ENCODE measurements at regions not wholly inside any gene's neighbourhood (a gene's known extent, or its start where the extent isn't known, plus 50 kb on each side); places are given as distances from the start of the nearest gene placed in this dataset.

DNA sequence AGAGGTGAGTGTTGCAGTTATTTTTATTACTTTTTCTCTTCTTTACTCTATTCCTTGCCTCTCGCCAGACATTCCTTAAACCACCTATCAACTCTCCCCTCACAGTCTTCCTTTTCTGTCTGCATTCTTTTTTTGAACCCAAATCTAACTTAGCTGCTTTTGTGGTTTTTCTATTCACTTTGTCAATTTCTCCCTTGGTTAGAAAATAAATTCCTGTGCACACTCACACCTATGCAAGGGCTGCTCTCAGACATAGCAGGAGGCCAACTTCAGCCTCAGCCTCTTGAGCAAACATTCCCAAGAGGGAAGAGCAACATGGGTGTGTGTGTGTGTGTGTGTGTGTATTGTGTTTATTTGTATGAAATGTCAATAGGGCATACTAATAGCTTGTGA lies 808.6 kb downstream of the RNF144A start:
- 91 to 93% (median 93%) methylated on average over 1 of the region's 1 CpG for WGBS, 3 donors
- no peak overlapping the region for H3K27ac ChIP-seq (ENCODE audit: low read depth, low read length)

DNA sequence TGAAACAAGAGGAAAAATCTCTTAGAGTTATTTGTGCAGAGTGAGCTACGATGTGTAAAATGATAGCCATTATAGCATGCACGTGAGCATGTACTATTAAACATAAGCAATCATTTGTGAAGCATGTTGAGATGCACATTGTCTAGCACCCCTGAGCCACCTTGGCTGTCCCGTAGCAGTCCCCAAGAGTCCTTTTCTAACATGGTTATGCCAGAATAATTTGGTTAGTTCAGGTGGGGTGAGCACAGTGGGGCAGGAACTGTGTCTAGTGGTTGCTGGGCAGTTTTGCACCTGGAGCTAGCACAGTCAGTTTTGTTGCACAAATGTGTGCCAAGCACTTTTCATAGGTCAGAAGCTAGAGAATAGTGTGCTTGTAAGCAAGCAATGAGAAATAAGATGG lies 809.8 kb downstream of the RNF144A start:
- no peak overlapping the region for H3K27ac ChIP-seq (ENCODE audit: low read depth, low read length)
- 89 to 91% (median 90%) methylated on average over 3 of the region's 3 CpGs for WGBS, 3 donors

DNA sequence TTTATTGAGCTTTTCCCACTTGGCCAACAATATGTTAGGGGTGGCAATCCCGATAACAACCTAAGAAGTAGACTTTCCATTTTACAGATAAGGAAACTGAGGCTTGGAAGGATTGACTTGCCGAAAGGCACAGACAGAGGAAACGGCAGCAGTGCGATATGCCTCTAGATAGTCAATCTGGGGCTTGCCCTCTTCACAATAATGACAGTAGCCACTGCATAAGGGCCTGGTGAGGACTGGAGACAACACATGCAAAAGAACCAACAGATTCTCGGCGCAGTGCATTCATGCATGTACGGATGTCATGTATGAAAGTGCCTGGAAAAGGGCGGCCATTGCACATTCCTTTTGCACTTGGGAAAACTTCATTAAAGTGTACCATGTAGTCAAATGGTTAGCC lies 811.2 kb downstream of the RNF144A start:
- 93 to 99% (median 97%) methylated on average over 8 of the region's 8 CpGs for WGBS, 3 donors
- no peak overlapping the region for H3K27ac ChIP-seq (ENCODE audit: low read depth, low read length)

DNA sequence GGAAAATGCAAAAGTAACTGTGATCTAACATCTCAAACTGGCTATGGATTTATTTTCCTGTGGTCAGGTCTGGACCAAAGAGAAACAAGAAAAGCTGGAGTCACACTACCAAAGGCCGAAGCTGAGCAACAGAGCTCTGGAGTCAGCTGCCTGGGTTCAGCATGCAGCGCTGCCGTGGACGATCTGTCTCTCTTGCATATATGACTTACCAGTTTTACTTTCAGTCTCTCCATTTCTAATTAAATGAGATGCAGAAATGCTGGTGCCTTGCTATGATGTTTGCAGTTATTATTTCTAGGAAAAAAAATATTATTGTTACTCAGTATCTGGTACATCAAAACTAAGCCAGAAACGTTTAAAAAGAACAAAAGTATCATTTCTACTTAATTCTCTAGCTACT lies 813.2 kb downstream of the RNF144A start:
- no peak overlapping the region for H3K27ac ChIP-seq (ENCODE audit: low read depth, low read length)
- 67 to 87% (median 82%) methylated on average over 5 of the region's 5 CpGs for WGBS, 3 donors

DNA sequence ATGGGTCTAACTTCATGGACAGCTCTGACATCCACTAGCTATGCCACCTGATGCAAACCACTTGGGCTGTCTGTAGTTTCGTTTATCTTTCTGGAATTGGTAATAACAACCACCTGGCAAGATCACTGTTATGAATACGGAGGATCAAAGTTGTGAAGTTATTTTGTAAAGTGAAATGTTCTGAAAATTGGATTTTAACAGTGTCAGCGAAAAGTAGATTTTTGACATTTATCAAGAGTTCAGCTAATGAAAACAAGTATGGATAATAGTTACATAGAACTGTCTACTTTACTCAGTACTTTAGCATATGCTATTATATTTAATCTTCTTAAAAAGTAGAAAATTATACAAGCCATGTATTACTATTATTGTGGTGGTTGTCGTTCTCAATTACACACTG lies 813.8 kb downstream of the RNF144A start:
- H3K27ac ChIP-seq (ENCODE audit: low read depth, low read length), result no peak overlapping the region
- 84 to 86% (median 85%) methylated on average over 4 of the region's 4 CpGs for WGBS, 3 donors

DNA sequence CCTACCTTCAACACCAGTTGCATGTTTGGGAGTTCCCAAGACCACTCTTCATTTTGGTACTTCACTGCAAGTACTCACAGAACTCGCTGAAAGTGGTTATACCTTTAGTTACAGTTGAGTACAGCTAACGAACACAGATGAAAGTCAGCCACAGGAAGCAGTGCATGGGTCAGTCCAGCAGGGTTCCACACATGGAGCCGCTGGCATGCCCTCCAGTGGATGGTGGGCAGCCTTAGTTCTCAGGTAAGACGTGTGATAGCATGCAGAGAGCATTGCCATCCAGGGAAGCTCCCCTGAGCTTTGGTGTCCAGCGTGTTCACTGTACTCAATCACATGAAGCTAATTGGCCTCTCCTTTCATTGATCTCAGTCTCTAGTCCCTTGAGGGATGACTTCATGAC lies 815.3 kb downstream of the RNF144A start:
- H3K27ac ChIP-seq (ENCODE audit: low read depth, low read length), result no peak overlapping the region
- 93 to 95% (median 94%) methylated on average over 5 of the region's 5 CpGs for WGBS, 3 donors

DNA sequence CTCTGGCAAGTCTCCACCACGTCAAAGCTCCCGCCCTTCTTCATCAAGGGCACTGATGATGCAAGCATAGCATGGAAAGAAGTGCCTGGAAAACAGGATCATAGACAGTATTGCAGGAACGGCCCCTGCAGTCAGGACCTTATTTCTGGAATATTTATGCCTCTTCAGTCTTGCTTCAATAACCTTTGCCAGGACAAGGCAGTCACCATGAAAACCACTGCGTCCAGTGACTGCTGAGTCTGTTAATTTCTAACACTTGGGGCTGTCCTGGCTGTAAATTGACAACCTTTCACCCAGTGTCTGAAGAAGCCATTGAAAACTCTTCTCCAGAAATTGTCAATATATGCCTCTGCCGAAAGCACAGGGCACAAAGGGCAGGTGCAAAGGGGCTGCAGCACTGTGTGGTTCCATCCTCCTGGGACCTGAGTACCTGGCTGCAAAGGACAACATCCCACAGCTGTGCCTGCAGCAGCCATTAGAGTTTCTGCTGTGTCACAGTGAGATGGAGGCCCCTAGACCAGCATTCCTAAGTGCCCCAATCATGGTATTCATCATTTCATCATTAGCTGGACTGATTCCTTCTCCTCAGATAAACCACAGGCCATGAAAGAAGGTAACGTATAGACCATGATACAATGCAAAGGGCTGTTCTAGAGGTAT lies 819.6 kb downstream of the RNF144A start:
- H3K27ac ChIP-seq (ENCODE audit: low read depth, low read length), result no peak overlapping the region
- WGBS, 3 donors, result 47 to 86% (median 68%) methylated on average over 6 of the region's 6 CpGs

DNA sequence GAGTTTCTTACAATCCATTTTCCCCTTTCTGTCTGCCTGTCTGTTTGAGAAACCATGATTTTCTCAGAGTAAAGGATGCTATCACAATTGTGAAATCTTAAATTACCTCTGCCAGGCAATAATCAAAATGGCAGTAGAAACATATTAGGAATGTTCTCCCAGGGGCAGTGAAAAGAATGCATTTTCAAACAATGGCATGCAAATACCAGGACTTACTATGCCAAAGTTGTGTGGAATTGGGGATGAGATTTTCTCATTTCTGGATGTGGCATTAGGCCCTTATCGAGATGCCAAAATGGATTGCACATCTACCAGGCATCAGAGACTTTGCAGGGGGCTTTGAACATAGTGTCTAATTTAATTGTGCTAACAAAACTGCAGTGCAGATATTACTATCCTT lies 821.4 kb downstream of the RNF144A start:
- no peak overlapping the region for H3K27ac ChIP-seq (ENCODE audit: low read depth, low read length)
- WGBS, 3 donors, result 90 to 97% (median 96%) methylated on average over 1 of the region's 1 CpG

DNA sequence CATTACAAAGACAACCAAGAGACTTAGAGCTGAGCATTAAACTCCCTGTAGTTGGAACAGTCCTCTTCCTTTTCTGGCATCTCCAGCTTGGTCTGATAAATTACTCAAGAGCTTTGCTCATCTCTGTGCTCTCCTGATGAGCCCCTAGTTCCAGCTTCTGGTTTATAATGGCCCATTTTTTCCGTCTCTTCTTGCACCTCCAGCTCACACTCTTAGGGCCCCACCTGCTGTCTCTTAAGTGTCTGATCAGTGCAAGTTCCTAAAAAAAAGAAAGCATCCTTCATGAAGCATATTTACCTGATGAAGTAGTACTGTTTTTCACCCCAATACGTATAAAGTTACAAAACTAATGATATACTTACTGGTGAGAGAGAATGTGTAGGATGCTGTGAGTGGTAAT lies 822.9 kb downstream of the RNF144A start:
- no peak overlapping the region for H3K27ac ChIP-seq (ENCODE audit: low read depth, low read length)
- 90 to 96% (median 93%) methylated on average over 2 of the region's 2 CpGs for WGBS, 3 donors

DNA sequence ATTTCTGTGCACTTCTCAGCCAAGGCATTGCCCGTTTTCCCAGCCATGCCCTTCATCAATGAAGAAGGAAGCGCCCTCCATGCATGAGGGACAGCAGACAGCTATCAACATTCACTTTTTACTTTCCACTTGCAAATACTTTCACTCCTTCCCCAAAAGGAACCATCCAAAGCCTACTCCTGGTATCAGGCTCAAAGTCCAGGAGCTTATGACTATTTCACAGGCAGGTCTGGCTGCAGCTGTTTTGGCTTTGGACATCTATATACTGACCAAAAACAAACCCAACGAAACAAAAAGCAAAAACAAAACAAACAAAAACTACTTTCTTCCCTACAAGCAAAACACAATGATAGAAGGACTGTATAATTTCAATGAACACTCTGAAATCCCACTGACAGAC lies 825.1 kb downstream of the RNF144A start:
- H3K27ac ChIP-seq (ENCODE audit: low read depth, low read length), result no peak overlapping the region
- 82 to 93% (median 88%) methylated on average over 3 of the region's 3 CpGs for WGBS, 3 donors

DNA sequence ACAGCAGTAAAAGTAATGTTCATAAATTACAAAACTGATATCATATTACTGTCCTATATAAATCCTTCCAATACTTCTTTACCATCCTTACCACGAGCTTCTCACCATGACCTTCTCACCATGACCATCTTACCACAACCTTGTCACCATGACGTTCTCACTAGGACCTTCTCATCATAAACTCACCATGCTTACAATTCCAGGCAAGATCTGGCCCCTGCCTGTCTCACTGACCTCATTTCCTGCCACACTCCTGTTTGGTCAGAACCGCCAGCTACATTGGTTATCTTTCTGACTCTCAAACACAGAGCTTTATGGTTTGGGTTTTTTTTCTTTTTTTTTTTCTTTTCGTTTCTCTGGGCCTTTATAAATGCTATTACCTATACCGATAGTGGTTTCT lies 827.6 kb downstream of the RNF144A start:
- 78 to 88% (median 84%) methylated on average over 5 of the region's 5 CpGs for WGBS, 3 donors
- H3K27ac ChIP-seq (ENCODE audit: low read depth, low read length), result no peak overlapping the region

DNA sequence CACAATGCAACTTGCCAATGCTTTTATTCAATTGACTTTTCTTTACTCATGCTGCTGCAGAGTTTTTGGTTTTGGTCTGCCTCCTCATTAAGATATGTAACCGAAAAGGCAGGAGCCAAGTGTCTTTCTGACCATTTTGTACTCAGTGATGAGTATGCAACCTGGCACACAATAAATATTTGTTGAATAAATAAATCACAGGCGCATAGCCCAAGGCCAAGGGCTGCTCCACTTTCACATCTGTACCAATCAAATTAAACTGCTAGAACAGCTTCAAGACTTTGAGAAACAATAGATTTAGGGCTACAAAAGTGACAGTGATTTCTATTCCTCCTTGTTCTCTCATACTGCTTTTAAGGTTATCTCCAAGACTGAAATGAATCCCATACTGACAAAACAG lies 828.2 kb downstream of the RNF144A start:
- 46 to 89% (median 88%) methylated on average over 2 of the region's 2 CpGs for WGBS, 3 donors
- H3K27ac ChIP-seq (ENCODE audit: low read depth, low read length), result no peak overlapping the region

DNA sequence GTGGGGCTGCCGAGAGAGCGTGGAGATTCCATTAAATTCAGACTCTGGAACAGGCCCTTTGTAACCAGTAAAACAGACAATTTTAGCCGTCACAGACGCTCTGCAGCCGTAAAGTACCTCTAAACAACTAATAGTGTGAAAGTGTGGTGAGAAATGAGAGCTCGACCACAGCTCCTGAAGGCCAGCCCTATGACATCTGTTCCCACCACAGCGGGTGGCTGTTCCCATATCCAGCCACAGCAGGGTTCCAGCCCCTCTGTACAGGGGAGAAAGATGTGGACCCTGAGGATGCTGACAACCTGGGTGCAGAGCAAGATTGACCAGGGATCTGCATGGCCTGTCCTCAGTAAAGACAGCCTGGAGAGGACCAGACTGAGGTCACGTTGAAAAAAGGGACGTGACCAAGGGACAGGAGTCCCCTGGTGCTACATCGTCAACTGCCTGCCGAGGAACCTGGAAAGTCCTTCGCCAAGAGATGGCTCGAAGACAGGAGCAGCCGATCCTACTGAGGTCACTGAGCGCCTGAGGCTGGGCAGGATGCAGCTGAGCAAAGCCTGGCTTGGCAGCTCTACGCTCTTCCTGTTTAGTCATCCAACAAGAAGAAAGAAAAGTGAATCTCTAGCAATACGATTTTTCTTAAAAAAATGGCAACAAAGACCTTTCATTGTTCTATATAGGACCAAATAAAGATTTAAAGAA lies 831.7 kb downstream of the RNF144A start:
- 73 to 85% (median 83%) methylated on average over 17 of the region's 17 CpGs for WGBS, 3 donors
- no peak overlapping the region for H3K27ac ChIP-seq (ENCODE audit: low read depth, low read length)

DNA sequence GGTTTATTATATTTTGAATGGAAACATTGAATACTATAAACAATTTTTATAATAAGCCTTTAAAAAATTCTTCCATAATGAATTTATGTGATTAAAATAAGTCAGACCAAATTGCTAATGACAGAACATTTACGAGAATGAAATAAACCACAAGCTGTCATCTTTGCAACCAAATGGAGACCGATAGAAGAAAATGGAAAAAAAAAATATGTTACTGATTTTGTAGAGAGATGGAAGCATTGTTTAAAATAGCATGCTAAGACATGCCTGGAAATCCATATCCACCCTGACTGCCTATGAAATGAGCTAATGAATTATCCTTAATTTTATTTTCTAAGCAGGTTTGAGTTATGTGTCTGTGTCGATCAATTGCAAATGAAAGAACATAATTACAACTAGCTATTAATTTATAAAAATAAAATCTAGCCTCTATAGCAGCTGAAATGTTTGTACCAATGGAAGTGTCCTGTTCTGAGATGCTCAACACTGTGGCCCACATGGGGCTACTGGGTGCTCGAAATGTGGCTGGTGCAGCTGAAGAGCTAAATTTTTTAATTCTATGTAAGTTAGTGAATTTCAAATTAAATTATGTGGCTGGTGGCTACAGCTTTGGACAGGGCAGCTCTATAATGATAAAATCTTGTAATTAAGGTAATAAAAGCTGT lies 832.8 kb downstream of the RNF144A start:
- no peak overlapping the region for H3K27ac ChIP-seq (ENCODE audit: low read depth, low read length)
- WGBS, 3 donors, result 88 to 94% (median 91%) methylated on average over 4 of the region's 4 CpGs

DNA sequence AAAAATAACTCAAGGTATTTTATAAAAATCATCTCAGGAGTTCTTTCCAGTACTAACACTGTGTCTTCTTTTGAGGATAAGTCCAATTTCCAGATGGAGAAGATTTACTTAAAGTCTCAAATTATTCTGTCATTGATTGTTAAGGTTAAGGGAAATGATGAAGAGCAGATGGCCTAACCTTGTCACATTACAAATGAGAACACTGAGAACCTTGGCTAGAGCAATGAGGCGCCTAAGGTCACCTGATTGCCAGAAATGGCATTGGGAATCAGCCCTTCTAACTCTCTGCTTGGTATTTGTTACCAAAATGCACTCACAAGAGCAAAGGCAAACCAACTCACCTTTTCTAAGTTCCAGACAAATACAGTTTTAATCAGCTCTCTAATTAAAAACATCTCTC lies 835.1 kb downstream of the RNF144A start:
- 88 to 95% (median 92%) methylated on average over 1 of the region's 1 CpG for WGBS, 3 donors
- H3K27ac ChIP-seq (ENCODE audit: low read depth, low read length), result no peak overlapping the region

DNA sequence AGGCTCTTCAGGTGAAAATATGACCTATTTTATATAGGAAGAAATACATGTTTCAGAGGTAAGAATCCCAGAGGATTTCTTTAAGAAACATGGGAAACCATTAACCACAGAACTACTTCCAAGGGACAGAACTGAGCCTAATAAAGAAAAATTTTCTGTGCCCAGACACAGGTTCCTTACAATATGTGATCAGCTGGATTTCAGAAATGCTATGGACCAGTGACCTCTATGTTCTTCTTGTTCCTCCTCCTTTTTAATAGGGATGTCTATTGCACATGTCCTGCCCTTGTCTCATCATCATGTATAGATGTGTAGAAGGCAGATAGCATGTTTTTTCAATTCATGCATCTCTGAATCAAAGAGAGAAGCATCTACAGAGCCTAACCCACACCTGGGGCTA lies 836.6 kb downstream of the RNF144A start:
- H3K27ac ChIP-seq (ENCODE audit: low read depth, low read length), result no peak overlapping the region

DNA sequence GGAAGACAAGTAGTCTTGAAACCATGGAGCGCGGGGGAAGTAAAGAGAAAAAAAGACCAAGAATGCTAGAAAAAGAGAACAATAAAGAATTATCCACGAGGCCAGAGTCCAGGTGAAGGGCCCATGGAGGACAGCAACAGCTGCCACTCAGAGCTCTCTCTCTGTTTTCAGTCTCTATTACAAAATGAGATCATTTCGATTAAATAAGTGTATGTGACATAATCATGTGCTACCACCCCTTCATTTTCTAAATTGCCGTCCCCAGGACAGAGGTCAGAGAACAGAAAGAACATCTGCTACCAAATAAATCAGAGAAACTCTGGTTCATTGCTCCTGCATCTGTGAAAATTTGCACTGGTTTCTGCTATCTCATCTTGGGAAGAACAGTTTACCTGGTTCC lies 838.7 kb downstream of the RNF144A start:
- 86 to 91% (median 89%) methylated on average over 5 of the region's 5 CpGs for WGBS, 3 donors
- no peak overlapping the region for H3K27ac ChIP-seq (ENCODE audit: low read depth, low read length)

DNA sequence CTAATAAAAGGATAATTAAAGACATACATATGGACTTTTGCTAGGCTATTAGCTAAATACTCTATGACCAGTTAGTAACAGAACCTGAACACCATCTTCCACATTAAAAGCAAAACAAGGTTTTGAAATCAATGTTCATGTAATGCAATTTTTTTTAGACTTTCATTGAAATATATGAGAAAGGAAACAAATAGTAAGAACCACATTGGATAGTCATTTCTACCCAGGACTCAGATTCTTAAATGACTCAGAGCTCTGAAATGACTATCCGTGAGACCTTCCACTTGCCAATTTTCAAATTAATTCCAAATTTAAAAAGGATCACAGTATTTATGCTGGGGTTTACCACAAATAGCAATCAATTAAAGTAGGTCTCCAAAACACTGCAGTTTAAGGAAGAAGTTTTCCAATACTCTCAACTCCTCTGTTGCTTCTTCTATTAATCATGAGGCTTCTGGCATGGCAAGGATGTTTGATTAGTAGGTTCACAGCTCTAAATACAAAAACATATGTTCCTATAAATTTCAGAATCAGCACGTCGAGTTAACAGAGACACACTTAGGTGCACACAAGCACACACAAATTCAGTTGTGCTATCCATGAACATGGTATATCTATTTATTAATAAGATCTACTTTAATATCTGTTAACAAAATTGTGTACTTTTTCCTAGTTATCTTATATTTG lies 841.0 kb downstream of the RNF144A start:
- H3K27ac ChIP-seq (ENCODE audit: low read depth, low read length), result no peak overlapping the region
- WGBS, 3 donors, result 92 to 95% (median 93%) methylated on average over 3 of the region's 3 CpGs

DNA sequence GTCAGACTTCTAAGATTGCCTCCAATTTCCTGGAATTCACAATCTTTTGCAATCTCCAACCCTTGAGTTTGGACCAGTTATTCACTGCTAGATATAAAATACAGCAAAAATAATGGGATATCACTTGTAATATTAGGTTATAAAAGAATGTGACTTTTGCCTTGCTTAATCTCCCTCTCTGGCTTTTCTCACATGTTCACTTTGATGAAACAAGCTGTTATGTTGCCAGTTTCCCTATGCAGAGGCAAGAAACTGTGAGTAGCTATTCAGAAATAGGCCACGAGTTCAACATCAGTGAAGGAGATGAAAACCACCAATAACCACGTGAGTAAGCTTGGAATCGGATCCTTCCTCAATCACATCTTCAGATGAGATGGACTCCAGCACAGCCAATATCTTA lies 842.7 kb downstream of the RNF144A start:
- 79 to 89% (median 88%) methylated on average over 3 of the region's 3 CpGs for WGBS, 3 donors
- no peak overlapping the region for H3K27ac ChIP-seq (ENCODE audit: low read depth, low read length)

Measured in adipose tissue (tissue), 3 donors.